ENCODE measurements at regions not wholly inside any gene's neighbourhood (a gene's known extent, or its start where the extent isn't known, plus 50 kb on each side); places are given as distances from the start of the nearest gene placed in this dataset.

DNA sequence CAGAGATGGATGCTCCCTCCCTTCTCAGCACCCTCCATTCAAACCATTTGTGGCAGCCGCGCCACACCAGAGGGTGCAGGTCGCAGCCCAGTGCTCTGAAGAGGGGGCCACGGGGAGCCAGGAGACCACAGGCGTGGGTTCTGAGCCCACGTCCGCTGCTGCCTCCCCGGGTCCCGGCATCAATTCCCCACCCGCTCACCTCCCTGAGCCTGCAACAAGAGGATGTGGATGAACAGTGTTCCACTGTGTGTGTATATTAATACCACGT is 120.1 kb upstream of the VSTM2B start:
- TF ChIP-seq EZH2phosphoT487 (IDR thresholded peaks at IDR 0.05; ENCODE audit: insufficient read depth, low read depth) (no peak), EZH2 (IDR thresholded peaks at IDR 0.05; ENCODE audit: insufficient read depth, poor library complexity, severe bottlenecking) (no peak)
